ENCODE measurements at regions not wholly inside any gene's neighbourhood (a gene's known extent, or its start where the extent isn't known, plus 50 kb on each side); places are given as distances from the start of the nearest gene placed in this dataset.

- TF ChIP-seq CTCF (IDR thresholded peaks at IDR 0.05) (no peak), EZH2 (IDR thresholded peaks at IDR 0.05; ENCODE audit: borderline replicate concordance, insufficient read depth, low read depth, low read length, poor library complexity, severe bottlenecking) (no peak)
These were observed 53.4 kb upstream of the GJB6 start for GRCh38 chr13:20285530-20285929.
